ENCODE measurements at regions not wholly inside any gene's neighbourhood (a gene's known extent, or its start where the extent isn't known, plus 50 kb on each side); places are given as distances from the start of the nearest gene placed in this dataset.

GRCh38 chr2:194126418-194126817 is 1530.6 kb upstream of the SLC39A10 start:
- TF ChIP-seq CTCF (conservative IDR thresholded peaks at IDR 0.05; ENCODE audit: low read depth, low read length) (no peak), EZH2 (IDR thresholded peaks at IDR 0.05; ENCODE audit: borderline replicate concordance, low read depth, low read length, poor library complexity, severe bottlenecking) (no peak)
